Liver (tissue), 8 donors: ENCODE measurements at regions not wholly inside any gene's neighbourhood (a gene's known extent, or its start where the extent isn't known, plus 50 kb on each side); places are given as distances from the start of the nearest gene placed in this dataset.

Experiments
- DNase-seq: peaks from one replicate; pipeline ENCODE4 v3.0.0-alpha.2; 2017; ENCODE audit warnings: low spot score
- H3K27ac ChIP-seq, 2 donors: one replicate each; pipeline ENCODE4 v1.7.0; 2013; ENCODE audit warnings: inconsistent platforms in 2 of 2, low read length in 2 of 2, control low read depth in 1 of 2, low read depth in 1 of 2, mild to moderate bottlenecking in 1 of 2
- H3K27me3 ChIP-seq, 4 donors: one replicate each; pipeline versions ENCODE4 v1.6.1 to v1.7.0; 2013; ENCODE audit warnings: low read length in 3 of 4, inconsistent platforms in 1 of 4, mild to moderate bottlenecking in 1 of 4, moderate library complexity in 1 of 4; ENCODE audit not compliant: control insufficient read depth in 4 of 4, insufficient read depth in 4 of 4
- H3K36me3 ChIP-seq, 4 donors: one replicate each; pipeline versions ENCODE4 v1.6.1 to v1.7.0; 2013; ENCODE audit warnings: low read length in 3 of 4, mild to moderate bottlenecking in 3 of 4, low read depth in 1 of 4, moderate library complexity in 1 of 4; ENCODE audit not compliant: control insufficient read depth in 4 of 4, insufficient read depth in 3 of 4
- H3K4me1 ChIP-seq, 4 donors: one replicate each; pipeline versions ENCODE4 v1.6.1 to v1.7.0; 2013; ENCODE audit warnings: low read length in 3 of 4, mild to moderate bottlenecking in 3 of 4, moderate library complexity in 1 of 4; ENCODE audit not compliant: control insufficient read depth in 4 of 4, insufficient read depth in 4 of 4
- H3K4me3 ChIP-seq, 3 donors: one replicate each; pipeline versions ENCODE4 v1.6.1 to v1.7.0; 2013; ENCODE audit warnings: low read length in 3 of 3, control low read depth in 1 of 3, low read depth in 1 of 3, mild to moderate bottlenecking in 1 of 3
- H3K9ac ChIP-seq, 2 donors: one replicate each; pipeline ENCODE4 v1.7.0; 2013; ENCODE audit warnings: low read length in 2 of 2, mild to moderate bottlenecking in 2 of 2, moderate library complexity in 2 of 2, control low read depth in 1 of 2, low read depth in 1 of 2
- H3K9me3 ChIP-seq, 4 donors: one replicate each; pipeline versions ENCODE4 v1.6.1 to v1.7.0; 2013; ENCODE audit warnings: low read length in 3 of 4; ENCODE audit not compliant: control insufficient read depth in 4 of 4
- CTCF ChIP-seq: fragments of 150-350 bp; IDR thresholded peaks from 2 replicates; pipeline ENCODE4 v1.5.1; 2017; ENCODE audit warnings: improper control_type of control experiment, low read depth, low read length; ENCODE audit not compliant: missing input control
- EGR1 ChIP-seq, 2 donors: IDR thresholded peaks; 2 replicates each; pipeline ENCODE4 v1.6.1; 2016 to 2018; ENCODE audit warnings: antibody characterized with exemption in 2 of 2, low read depth in 2 of 2
- FOXA1 ChIP-seq: IDR thresholded peaks from 2 replicates; pipeline ENCODE4 v1.6.1; 2016; ENCODE audit warnings: antibody characterized with exemption
- FOXA2 ChIP-seq: IDR thresholded peaks from 2 replicates; pipeline ENCODE4 v1.6.1; 2016; ENCODE audit warnings: antibody characterized with exemption
- HNF4A ChIP-seq, 2 donors: conservative IDR thresholded peaks; 2 replicates each; pipeline ENCODE4 v1.6.1; 2016; ENCODE audit warnings: antibody characterized with exemption in 2 of 2, mild to moderate bottlenecking in 2 of 2
- HNF4G ChIP-seq: IDR thresholded peaks from 2 replicates; pipeline ENCODE4 v1.6.1; 2016; ENCODE audit warnings: antibody characterized with exemption
- JUND ChIP-seq, 2 donors: IDR thresholded peaks; 2 replicates each; pipeline ENCODE4 v1.6.1; 2016; ENCODE audit warnings: antibody characterized with exemption in 2 of 2
- NR2F2 ChIP-seq: IDR thresholded peaks from 2 replicates; pipeline ENCODE4 v1.6.1; 2016; ENCODE audit warnings: antibody characterized with exemption
- RAD21 ChIP-seq, 2 donors: IDR thresholded peaks; 2 replicates each; pipeline ENCODE4 v1.6.1; 2016; ENCODE audit warnings: antibody characterized with exemption in 2 of 2, mild to moderate bottlenecking in 2 of 2
- RXRA ChIP-seq, 2 donors: IDR thresholded peaks; 2 replicates each; pipeline ENCODE4 v1.6.1; 2017 to 2018; ENCODE audit warnings: antibody characterized with exemption in 2 of 2, mild to moderate bottlenecking in 1 of 2
- SP1 ChIP-seq: IDR thresholded peaks from 2 replicates; pipeline ENCODE4 v1.6.1; 2018; ENCODE audit warnings: antibody characterized with exemption, mild to moderate bottlenecking
- YY1 ChIP-seq: IDR thresholded peaks from 2 replicates; pipeline ENCODE4 v1.6.1; 2016; ENCODE audit warnings: antibody characterized with exemption, mild to moderate bottlenecking
- WGBS: extraction: QIAGEN DNeasy Blood & Tissue Kit; methylation state at CpG from one replicate; pipeline ENCODE4 v1.1.7; 2013; 5-methylcytosine and 5-hydroxymethylcytosine counted together
- TF ChIP-seq, protein P1 (sequence below): IDR thresholded peaks from 2 replicates; pipeline ENCODE4 v1.6.1; 2016; ENCODE audit warnings: antibody characterized with exemption, mild to moderate bottlenecking
- TF ChIP-seq, protein P2 (sequence below): IDR thresholded peaks from 2 replicates; pipeline ENCODE4 v1.6.1; 2016; ENCODE audit warnings: antibody characterized with exemption
- TF ChIP-seq, protein P3 (sequence below): IDR thresholded peaks from 2 replicates; pipeline ENCODE4 v1.6.1; 2016; ENCODE audit warnings: antibody characterized with exemption
- donor health status: healthy.
- donor health status: healthy.
- donor health status: healthy.
- donor health status: healthy.
- donor health status: healthy.

DNA sequence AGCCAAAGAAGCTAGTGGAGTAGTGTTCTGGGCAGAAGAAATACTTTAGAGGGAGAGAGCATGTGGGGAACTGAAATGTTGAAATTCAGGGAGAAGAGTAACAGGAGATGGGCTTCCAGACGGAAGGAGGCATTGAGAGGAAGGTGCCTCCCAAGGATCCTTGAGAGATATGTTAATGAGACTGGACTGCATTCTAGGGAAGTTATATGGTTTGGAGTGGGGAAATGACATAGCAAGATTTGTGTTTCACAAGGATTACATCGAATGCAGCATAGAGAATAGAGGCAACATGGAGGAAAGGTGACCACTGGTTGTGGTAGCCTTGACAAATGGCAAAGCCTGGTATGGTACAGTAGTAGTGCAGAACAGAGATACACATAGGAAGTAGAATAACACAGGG is 160.5 kb upstream of the HMCN1 start:
- no peak overlapping the region for H3K27ac ChIP-seq
- WGBS = 45% methylated on average over 2 of the region's 2 CpGs
- no peaks in the 10 kb centered on the region for H3K36me3 ChIP-seq

DNA sequence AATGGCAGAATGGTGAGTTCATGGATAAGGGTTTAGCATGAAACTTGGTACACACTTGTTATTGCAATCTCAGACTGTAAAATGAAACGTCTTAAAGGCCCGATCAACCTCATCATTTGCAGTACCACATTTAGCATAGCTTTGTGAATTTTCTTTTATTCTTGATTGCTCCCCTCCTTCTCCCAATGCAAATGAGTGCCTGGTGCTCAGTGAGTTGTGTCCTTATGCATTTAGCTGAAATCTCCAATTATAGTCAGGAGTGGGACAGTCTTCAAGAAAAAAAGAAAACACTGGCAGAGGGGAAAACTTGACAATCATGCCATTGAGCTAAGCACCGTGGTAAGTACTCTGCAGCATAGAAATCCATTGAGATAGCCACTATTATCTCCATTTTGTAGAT is 161.0 kb upstream of the HMCN1 start:
- WGBS = 65% methylated on average over 3 of the region's 3 CpGs
- Histone ChIP-seq H3K9ac (no peak overlapping the region), H3K27me3 (no peaks in the 10 kb centered on the region), H3K36me3 (no peaks in the 10 kb centered on the region), H3K9me3 (peaks cover 0 to 2% (median 0%) of the 10 kb centered on the region in 4 donors), H3K27ac (no peak overlapping the region), H3K4me3 (no peak overlapping the region), H3K4me1 (peaks cover 0 to 8% (median 5%) of the 10 kb centered on the region in 4 donors)
- TF ChIP-seq, protein P1, sequence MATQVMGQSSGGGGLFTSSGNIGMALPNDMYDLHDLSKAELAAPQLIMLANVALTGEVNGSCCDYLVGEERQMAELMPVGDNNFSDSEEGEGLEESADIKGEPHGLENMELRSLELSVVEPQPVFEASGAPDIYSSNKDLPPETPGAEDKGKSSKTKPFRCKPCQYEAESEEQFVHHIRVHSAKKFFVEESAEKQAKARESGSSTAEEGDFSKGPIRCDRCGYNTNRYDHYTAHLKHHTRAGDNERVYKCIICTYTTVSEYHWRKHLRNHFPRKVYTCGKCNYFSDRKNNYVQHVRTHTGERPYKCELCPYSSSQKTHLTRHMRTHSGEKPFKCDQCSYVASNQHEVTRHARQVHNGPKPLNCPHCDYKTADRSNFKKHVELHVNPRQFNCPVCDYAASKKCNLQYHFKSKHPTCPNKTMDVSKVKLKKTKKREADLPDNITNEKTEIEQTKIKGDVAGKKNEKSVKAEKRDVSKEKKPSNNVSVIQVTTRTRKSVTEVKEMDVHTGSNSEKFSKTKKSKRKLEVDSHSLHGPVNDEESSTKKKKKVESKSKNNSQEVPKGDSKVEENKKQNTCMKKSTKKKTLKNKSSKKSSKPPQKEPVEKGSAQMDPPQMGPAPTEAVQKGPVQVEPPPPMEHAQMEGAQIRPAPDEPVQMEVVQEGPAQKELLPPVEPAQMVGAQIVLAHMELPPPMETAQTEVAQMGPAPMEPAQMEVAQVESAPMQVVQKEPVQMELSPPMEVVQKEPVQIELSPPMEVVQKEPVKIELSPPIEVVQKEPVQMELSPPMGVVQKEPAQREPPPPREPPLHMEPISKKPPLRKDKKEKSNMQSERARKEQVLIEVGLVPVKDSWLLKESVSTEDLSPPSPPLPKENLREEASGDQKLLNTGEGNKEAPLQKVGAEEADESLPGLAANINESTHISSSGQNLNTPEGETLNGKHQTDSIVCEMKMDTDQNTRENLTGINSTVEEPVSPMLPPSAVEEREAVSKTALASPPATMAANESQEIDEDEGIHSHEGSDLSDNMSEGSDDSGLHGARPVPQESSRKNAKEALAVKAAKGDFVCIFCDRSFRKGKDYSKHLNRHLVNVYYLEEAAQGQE = no peak
- TF ChIP-seq FOXA2 (no peak), YY1 (no peak), JUND (IDR thresholded peaks at IDR 0.05) (no peak), RAD21 (IDR thresholded peaks at IDR 0.05) (no peak), NR2F2 (no peak)
- no peak for DNase-seq

More for the DNA sequence above, 160.5 kb upstream of the HMCN1 start:
- DNase-seq = no peak
- H3K4me1 ChIP-seq = peaks cover 0 to 8% (median 5%) of the 10 kb centered on the region in 4 donors
- peaks cover 0 to 5% (median under 1%) of the 10 kb centered on the region in 4 donors for H3K9me3 ChIP-seq
- H3K27me3 ChIP-seq = no peaks in the 10 kb centered on the region
- TF ChIP-seq EGR1 (IDR thresholded peaks at IDR 0.05; ENCODE audit: low read depth in 2 of 2) (no peak), SP1 (no peak), NR2F2 (no peak), FOXA1 (no peak), YY1 (no peak), RAD21 (IDR thresholded peaks at IDR 0.05) (no peak), FOXA2 (no peak), HNF4G (no peak)
- TF ChIP-seq, protein P2, sequence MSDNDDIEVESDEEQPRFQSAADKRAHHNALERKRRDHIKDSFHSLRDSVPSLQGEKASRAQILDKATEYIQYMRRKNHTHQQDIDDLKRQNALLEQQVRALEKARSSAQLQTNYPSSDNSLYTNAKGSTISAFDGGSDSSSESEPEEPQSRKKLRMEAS = no peak
- TF ChIP-seq, protein P3, sequence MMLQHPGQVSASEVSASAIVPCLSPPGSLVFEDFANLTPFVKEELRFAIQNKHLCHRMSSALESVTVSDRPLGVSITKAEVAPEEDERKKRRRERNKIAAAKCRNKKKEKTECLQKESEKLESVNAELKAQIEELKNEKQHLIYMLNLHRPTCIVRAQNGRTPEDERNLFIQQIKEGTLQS = no peak
- no peak overlapping the region for H3K9ac ChIP-seq
- H3K4me3 ChIP-seq = no peak overlapping the region

GRCh38 chr1:185570962-185571361 is 163.2 kb upstream of the HMCN1 start:
- no peak for DNase-seq
- 60% methylated on average over 5 of the region's 5 CpGs for WGBS

More at GRCh38 chr1:185570962-185571361, 163.2 kb upstream of the HMCN1 start:
- Histone ChIP-seq H3K27me3 (no peaks in the 10 kb centered on the region), H3K27ac (no peak overlapping the region), H3K4me3 (no peak overlapping the region), H3K36me3 (no peaks in the 10 kb centered on the region), H3K9ac (no peak overlapping the region), H3K9me3 (no peaks in the 10 kb centered on the region), H3K4me1 (peaks cover 0 to 8% (median 6%) of the 10 kb centered on the region in 4 donors)
- TF ChIP-seq FOXA2 = no peak
- TF ChIP-seq, protein P3 = peak; percentile 26
- TF ChIP-seq CTCF = no peak
- TF ChIP-seq HNF4A (conservative IDR thresholded peaks at IDR 0.05) = peak; percentile 78 to 82
- TF ChIP-seq RAD21 (IDR thresholded peaks at IDR 0.05) = peak in 1 of 2 donors; percentile 5
- TF ChIP-seq SP1 = peak; percentile 43
- TF ChIP-seq HNF4G = peak; percentile 49
- TF ChIP-seq NR2F2 = no peak
- TF ChIP-seq RXRA (IDR thresholded peaks at IDR 0.05) = peak; percentile 5 to 48
